ENCODE measurements at regions not wholly inside any gene's neighbourhood (a gene's known extent, or its start where the extent isn't known, plus 50 kb on each side); places are given as distances from the start of the nearest gene placed in this dataset.

DNA sequence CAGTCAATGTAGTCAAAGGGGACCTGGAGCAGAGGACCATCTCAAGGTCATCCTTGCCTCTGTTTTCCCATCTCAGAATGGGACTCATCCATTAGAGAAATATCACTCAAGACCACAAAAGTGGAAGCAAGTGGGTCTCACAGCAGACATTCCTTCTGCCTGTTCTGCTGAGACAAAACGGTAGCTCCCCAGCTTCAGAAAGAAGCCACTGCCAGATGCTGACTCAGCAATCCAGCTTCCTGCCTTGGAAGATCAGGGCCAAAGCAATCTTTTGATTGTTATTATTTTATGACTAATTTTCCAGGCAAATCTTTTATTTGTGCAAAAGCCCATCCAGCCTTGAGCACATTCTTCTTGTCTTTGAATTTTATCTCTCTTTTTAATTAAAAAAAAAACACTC lies 86.8 kb downstream of the CCT6B start:
- no peak for DNase-seq (ENCODE audit: low read depth in 2 of 2)

- no peak for DNase-seq (ENCODE audit: low read depth in 2 of 2)
These were observed 88.6 kb downstream of the CCT6B start for GRCh38 chr17:34872640-34873039.

DNA sequence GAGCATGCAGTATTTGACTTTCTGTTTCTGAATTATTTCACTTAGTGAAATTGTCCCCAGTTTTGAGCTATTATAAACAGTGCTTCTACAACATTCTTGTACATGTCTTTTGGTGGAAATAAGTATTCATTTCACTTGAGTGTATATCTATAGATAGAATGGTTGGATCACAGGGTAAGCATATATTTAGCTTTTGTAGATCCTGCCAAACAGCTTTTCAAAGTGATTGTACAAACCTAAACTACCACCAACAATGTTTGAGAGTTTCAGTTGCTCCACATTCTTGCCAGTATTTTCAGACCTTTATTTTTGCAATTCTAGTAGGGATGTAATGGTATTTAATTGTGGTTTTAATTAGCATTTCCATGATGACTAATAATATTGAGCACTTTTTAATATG lies 91.6 kb downstream of the CCT6B start:
- no peak for DNase-seq (ENCODE audit: low read depth in 2 of 2)

DNA sequence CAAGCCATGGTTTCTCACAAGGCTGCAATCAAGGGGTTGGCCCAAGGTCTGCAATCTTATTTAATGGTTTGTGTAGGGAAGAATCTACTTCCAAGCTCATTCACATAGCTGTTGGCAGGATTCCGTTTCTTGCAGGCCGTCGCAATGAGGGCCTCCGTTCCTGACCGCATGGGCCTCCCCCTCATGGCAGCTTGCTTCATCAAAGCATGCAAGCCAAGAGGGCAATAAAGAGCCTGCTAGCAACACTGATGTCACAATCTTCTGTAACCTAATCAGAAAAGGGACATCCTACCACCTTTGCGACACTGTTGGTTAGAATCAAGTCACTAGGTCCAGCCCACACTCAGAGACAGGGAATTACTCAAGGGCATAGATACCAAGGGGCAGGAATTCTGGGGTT lies 95.5 kb downstream of the CCT6B start:
- no peak for DNase-seq (ENCODE audit: low read depth in 2 of 2)

DNA sequence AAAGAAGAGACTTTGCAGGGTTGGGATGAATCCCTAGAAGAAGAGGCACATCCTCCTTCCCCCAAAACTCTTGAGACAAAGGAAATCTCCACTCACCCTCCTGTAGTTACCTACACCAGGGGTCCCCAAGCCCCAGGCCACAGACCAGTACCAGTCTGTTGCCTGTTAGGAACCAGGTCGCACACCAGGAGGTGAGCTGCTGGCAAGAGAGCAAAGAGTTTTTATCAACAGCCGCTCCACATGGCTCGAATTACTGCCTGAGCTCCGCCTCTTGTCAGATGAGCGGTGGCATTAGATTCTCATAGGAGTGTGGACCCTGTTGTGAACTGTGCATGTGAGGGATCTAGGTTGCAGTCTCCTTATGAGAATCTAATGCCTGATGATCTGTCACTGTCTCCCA lies 98.9 kb downstream of the CCT6B start:
- no peak for DNase-seq (ENCODE audit: low read depth in 2 of 2)

GRCh38 chr17:34861864-34862263 lies 99.4 kb downstream of the CCT6B start:
- no peak for DNase-seq (ENCODE audit: low read depth in 2 of 2)

DNA sequence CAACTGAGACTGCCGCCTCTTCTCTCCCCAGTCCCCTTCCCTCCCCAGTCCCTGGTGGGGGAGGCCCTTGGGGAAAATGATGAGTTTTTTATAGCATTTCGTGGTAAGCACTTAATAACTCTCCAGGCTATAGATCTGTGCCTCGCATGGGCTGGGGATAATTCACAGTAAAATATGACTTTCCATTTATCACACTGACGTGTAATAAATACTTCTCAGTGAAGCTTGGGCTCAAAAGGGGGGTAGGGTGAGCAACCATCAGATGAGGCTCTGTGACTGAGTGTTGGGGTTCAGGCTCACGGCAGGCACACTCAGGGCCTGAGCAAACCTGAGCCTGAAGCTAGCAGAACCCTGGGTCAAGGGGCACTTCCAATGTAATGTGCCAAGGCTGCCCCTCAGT lies 101.6 kb downstream of the CCT6B start:
- no peak for DNase-seq (ENCODE audit: low read depth in 2 of 2)

- no peak for DNase-seq (ENCODE audit: low read depth in 2 of 2)
These were observed 102.4 kb downstream of the CCT6B start for GRCh38 chr17:34858591-34859565.

DNA sequence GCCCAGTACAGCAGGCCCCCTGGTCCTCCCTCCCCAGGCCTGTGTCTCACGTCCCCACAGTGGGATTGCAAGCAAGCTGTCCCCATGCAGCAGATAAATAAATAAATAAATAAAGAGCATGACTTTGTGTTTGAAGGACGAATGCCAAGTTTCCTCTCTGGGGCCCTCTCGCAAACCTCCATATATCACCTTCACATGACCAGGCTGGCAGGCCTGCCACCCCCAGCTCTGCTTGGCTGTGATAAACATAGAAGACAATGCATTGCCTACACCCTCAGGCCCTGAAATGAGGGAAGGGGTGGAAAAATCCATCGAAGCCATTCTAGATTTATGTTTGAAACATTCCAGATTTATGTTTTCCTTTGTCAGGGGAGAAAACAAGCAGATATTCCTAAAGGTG lies 107.3 kb downstream of the CCT6B start:
- no peak for DNase-seq (ENCODE audit: low read depth in 2 of 2)

- no peak for DNase-seq (ENCODE audit: low read depth in 2 of 2)
These were observed 108.6 kb downstream of the CCT6B start for GRCh38 chr17:34852614-34853013.

- DNase-seq (ENCODE audit: low read depth in 2 of 2), result no peak
These were observed 109.2 kb downstream of the CCT6B start for GRCh38 chr17:34851961-34852540.

GRCh38 chr17:34850964-34851363 lies 110.3 kb downstream of the CCT6B start:
- no peak for DNase-seq (ENCODE audit: low read depth in 2 of 2)

DNA sequence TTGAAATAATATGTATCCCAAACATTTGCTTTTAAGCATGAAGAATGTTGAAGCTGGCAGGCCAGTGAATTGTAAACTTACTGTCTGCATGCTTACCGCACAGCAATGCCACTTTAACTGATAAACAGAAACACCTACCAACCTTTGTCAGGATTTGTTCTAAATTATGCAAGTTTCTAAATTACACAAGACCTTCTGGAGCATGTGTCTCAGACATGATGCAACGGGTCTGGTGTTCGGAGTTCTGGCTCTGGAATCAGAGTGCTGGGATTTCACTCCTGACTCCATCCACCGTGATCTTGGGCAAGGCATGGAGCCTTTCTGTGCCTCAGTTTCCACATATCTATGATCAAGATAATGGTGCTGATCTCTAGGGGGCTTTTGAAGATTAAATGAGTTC lies 111.2 kb downstream of the CCT6B start:
- DNase-seq (ENCODE audit: low read depth in 2 of 2), result no peak

DNA sequence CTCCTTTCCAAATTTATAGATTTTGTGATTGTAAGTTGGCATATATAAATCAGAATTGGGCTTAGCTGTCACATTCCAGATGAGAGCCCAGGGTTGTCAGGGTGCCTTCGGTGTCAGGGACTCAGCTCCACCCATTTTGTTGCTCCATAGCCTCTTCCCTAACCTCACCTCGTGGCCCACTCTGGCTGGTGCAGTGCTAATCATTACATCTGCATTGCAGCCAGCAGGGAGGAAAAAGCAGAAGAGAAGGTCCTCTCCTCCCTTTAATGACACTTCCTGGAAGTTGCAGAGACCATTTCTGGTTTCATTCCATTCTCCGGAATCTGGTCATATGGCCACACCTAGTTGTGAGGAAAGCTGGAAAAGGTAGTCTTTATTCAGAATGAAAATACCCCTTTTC lies 113.3 kb downstream of the CCT6B start:
- DNase-seq (ENCODE audit: low read depth in 2 of 2), result no peak

- DNase-seq (ENCODE audit: low read depth in 2 of 2), result no peak
These were observed 116.0 kb downstream of the CCT6B start for GRCh38 chr17:34845296-34845695.

DNA sequence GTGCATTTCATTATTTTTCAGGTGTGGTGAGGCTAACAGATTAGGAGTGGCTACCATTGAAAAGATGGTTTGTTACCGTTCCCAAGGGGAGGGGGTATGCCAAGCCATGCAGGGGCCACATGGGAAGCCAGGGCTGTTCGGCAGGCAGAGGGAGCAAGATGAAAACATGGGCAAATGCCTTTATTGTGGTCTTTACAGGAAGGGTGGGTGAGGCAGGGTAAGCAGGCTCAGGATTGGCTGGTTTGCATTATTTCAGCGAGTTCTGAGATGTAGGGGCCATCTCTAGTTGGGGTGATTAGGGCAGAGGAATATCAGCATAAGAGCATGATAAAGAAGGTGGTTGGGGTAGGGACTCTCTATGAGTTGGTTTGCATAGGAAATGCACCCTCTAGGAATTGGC lies 117.6 kb downstream of the CCT6B start:
- no peak for DNase-seq (ENCODE audit: low read depth in 2 of 2)

GRCh38 chr17:34842235-34842634 lies 119.0 kb downstream of the CCT6B start:
- no peak for DNase-seq (ENCODE audit: low read depth in 2 of 2)

GRCh38 chr17:34841467-34841866 lies 119.8 kb downstream of the CCT6B start:
- no peak for DNase-seq (ENCODE audit: low read depth in 2 of 2)

DNA sequence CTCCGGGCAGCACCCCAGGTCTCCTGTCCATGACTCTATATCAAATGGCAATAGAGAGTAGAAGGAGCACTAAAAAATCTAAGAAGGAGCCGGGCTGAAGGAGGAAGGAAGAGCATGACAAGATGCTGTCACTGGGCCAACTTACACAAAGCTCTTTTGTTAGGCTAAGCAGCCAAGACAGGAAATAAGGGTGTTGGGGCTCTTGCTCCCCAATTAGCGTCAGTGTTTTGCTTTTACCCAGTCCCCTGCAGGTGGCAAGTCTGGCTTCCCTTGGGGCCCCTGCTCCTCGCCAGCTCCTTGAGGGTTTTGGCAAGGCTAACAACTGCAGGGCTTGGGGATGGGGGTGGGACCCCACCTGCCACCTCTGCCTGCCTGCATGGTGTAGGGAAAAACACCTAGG lies 120.5 kb downstream of the CCT6B start:
- no peak for DNase-seq (ENCODE audit: low read depth in 2 of 2)

DNA sequence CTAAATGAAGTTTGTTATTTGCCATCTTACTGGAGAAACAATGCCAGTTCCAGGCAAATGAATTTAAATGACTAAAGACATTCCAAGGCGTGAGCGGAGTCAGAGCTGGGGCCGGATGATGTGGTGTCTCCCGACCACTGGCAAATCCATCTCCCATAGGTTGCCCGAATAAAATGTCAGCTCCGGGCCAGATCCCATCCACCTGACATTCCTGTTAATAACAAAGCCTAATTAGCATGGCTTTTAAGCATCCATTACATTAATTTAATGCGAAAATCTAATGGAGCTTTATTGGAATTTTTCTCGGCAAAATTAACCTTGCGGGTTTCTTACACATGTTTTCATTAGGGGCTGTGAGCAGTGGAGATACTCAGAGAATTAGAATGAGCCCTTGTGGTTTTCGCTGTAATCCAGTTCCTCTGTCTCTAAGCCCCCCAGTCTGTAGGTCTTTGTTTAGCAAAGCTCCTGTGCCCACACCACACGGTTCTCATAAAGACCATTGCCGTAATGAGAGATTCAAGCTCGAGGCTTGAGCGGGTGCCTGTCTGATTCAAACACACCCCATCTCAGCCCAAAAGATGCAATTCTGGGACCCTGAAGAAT lies 123.3 kb downstream of the CCT6B start:
- DNase-seq (ENCODE audit: low read depth in 2 of 2), result no peak

GRCh38 chr17:34832376-34832775 lies 128.9 kb downstream of the CCT6B start:
- DNase-seq (ENCODE audit: low read depth in 2 of 2), result no peak

- no peak for DNase-seq (ENCODE audit: low read depth in 2 of 2)
These were observed 134.3 kb downstream of the CCT6B start for GRCh38 chr17:34827008-34827407.

DNA sequence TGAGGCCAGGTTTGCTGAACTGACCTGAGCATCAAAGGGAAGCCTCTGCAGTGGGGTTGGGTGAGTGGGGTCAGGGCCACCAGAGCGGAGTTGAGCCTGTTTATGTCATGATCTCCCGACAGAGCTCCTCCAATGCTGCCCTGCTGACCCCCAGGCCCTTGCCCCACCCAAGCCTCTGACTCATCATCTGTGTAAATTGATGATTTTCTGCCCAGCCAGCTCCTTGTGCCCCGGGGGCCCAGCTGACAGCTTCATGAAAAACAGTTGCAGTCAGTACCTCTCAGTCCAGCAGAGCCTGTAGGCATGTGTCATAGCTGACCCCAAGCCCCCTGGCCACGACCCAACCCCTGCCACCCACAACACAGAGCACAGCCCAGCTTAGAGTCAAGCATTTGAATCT lies 134.9 kb downstream of the CCT6B start:
- no peak for DNase-seq (ENCODE audit: low read depth in 2 of 2)
